GM23338 (cell line): ENCODE measurements at regions not wholly inside any gene's neighbourhood (a gene's known extent, or its start where the extent isn't known, plus 50 kb on each side); places are given as distances from the start of the nearest gene placed in this dataset.

Experiments used
- ATAC-seq: fragments of 200-7000 bp; cut with Tn5 transposase; 3 replicates; pipeline ENCODE4 v1.9.1; 2020
- DNase-seq: peaks from one replicate; pipeline ENCODE4 v3.0.0-alpha.2; 2015; ENCODE audit warnings: low spot score
- H2AFZ ChIP-seq: fragments of 200-600 bp; sonication (generic); 2 replicates; pipeline ENCODE4 v1.8.0; 2016; ENCODE audit warnings: antibody characterized with exemption, mild to moderate bottlenecking, moderate library complexity
- H3F3A ChIP-seq: fragments of 200-600 bp; sonication (generic); replicated peaks from 2 replicates; pipeline ENCODE4 v1.8.0; 2017; ENCODE audit warnings: antibody characterized with exemption, mixed run types, low read depth
- H3K27ac ChIP-seq: fragments of 200-600 bp; sonication (generic); 2 replicates; pipeline ENCODE4 v1.6.1; 2016; ENCODE audit warnings: low read depth
- H3K27me3 ChIP-seq: fragments of 200-600 bp; sonication (generic); 2 replicates; pipeline ENCODE4 v1.8.0; 2016; ENCODE audit warnings: mild to moderate bottlenecking, mixed run types, moderate library complexity; ENCODE audit not compliant: insufficient read depth
- H3K36me3 ChIP-seq: fragments of 200-600 bp; sonication (generic); 2 replicates; pipeline ENCODE4 v1.8.0; 2016; ENCODE audit warnings: mild to moderate bottlenecking; ENCODE audit not compliant: insufficient read depth
- H3K4me1 ChIP-seq: fragments of 200-600 bp; sonication (generic); 2 replicates; pipeline ENCODE4 v1.8.0; 2016; ENCODE audit warnings: mild to moderate bottlenecking, moderate library complexity; ENCODE audit not compliant: insufficient read depth
- H3K4me2 ChIP-seq: fragments of 200-600 bp; sonication (generic); 2 replicates; pipeline ENCODE4 v1.7.1; 2017; ENCODE audit warnings: mixed run types
- H3K4me3 ChIP-seq: fragments of 200-600 bp; sonication (generic); 2 replicates; pipeline ENCODE4 v1.6.1; 2016; ENCODE audit warnings: mixed run types
- H3K79me2 ChIP-seq: fragments of 200-600 bp; sonication (generic); replicated peaks from 2 replicates; pipeline ENCODE4 v1.8.0; 2017; ENCODE audit warnings: mild to moderate bottlenecking; ENCODE audit not compliant: insufficient read depth
- H3K9me2 ChIP-seq: fragments of 200-600 bp; sonication (generic); 2 replicates; pipeline ENCODE4 v1.8.0; 2017; ENCODE audit not compliant: insufficient read depth
- H4K20me1 ChIP-seq: fragments of 200-600 bp; sonication (generic); replicated peaks from 2 replicates; pipeline ENCODE4 v1.8.0; 2017; ENCODE audit warnings: mild to moderate bottlenecking; ENCODE audit not compliant: insufficient read depth
- H3K27ac Mint-ChIP-seq: 2 replicates; pipeline ENCODE4 v1.8.0; 2020; ENCODE audit warnings: inconsistent platforms, mild to moderate bottlenecking, moderate library complexity, mixed read lengths
- H3K27me3 Mint-ChIP-seq: 3 replicates; pipeline ENCODE4 v1.8.0; 2022; ENCODE audit warnings: low read depth, mild to moderate bottlenecking, moderate library complexity, mixed read lengths, inconsistent platforms; ENCODE audit not compliant: insufficient read depth, poor library complexity
- H3K36me3 Mint-ChIP-seq: 3 replicates; pipeline ENCODE4 v1.8.0; 2021; ENCODE audit warnings: low read depth, mild to moderate bottlenecking, inconsistent platforms, moderate library complexity, mixed read lengths
- H3K4me1 Mint-ChIP-seq: 3 replicates; pipeline ENCODE4 v1.8.0; 2020; ENCODE audit warnings: mild to moderate bottlenecking, inconsistent platforms, mixed read lengths
- H3K4me3 Mint-ChIP-seq: 3 replicates; pipeline ENCODE4 v1.8.0; 2021; ENCODE audit warnings: moderate library complexity, mild to moderate bottlenecking, inconsistent platforms, mixed read lengths
- H3K9me3 Mint-ChIP-seq: 3 replicates; pipeline ENCODE4 v1.8.0; 2020; ENCODE audit warnings: moderate library complexity, mild to moderate bottlenecking, inconsistent platforms, mixed read lengths
- CREB1 ChIP-seq: fragments of 250-450 bp; sonication (Bioruptor Pico); IDR thresholded peaks from 2 replicates; pipeline ENCODE4 v1.5.0; 2020; ENCODE audit warnings: low read depth, mild to moderate bottlenecking, moderate library complexity
- EZH2 ChIP-seq: fragments of 200-600 bp; sonication (generic); IDR thresholded peaks from one replicate; pipeline ENCODE4 v1.8.0; 2017; ENCODE audit warnings: antibody characterized with exemption, mild to moderate bottlenecking, low read depth; ENCODE audit not compliant: unreplicated experiment
- EZH2phosphoT487 ChIP-seq: fragments of 200-600 bp; sonication (generic); IDR thresholded peaks from one replicate; pipeline ENCODE4 v1.8.1; 2018; ENCODE audit warnings: antibody characterized with exemption; ENCODE audit not compliant: unreplicated experiment
- JUNB ChIP-seq: IDR thresholded peaks from one replicate; pipeline ENCODE4 v1.6.1; 2016; ENCODE audit warnings: antibody characterized with exemption; ENCODE audit not compliant: unreplicated experiment
- NANOG ChIP-seq: IDR thresholded peaks from 2 replicates; pipeline ENCODE4 v1.6.1; 2016; ENCODE audit warnings: antibody characterized with exemption, borderline replicate concordance
- STAT1 ChIP-seq: IDR thresholded peaks from one replicate; pipeline ENCODE4 v1.6.1; 2016; ENCODE audit warnings: antibody characterized with exemption; ENCODE audit not compliant: unreplicated experiment
- ZNF114 ChIP-seq: fragments of 250-450 bp; sonication (Bioruptor Pico); IDR thresholded peaks from 2 replicates; pipeline ENCODE4 v1.5.0; 2020; ENCODE audit warnings: mild to moderate bottlenecking, moderate library complexity
- ZNF331 ChIP-seq: fragments of 250-450 bp; sonication (Bioruptor Pico); IDR thresholded peaks from 2 replicates; pipeline ENCODE4 v1.5.0; 2020; ENCODE audit warnings: low read depth, mild to moderate bottlenecking, moderate library complexity
- TF ChIP-seq, protein P1 (sequence below): IDR thresholded peaks from 2 replicates; pipeline ENCODE4 v1.6.1; 2016; ENCODE audit warnings: antibody characterized with exemption
- TF ChIP-seq, protein P2 (sequence below): IDR thresholded peaks from one replicate; pipeline ENCODE4 v1.6.1; 2018; ENCODE audit warnings: antibody characterized with exemption; ENCODE audit not compliant: unreplicated experiment

DNA sequence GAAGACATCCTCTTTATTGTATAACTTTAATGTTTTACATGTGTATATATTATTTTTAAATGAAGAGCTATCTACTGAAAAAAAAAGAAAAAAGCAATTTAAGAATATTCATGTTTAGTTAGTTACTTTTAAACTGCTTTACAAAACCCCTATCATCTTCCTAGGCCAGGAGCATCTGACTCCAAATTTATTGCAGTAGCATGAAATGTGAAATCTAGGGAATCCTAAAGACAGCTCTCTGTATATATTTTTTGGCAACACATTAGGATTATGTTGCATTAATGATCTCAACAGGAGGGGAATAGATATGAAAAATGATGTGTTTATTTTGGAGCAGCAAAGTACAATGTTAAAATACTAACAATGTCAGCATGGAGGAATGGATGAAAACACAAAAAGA is 158.3 kb downstream of the CNTN3 start:
- Histone ChIP-seq H2AFZ (no peak overlapping the region), H3K4me2 (no peak overlapping the region), H3K36me3 (no peaks in the 10 kb centered on the region), H3K27me3 (no peaks in the 10 kb centered on the region), H3F3A (no peaks in the 10 kb centered on the region), H3K4me3 (no peak overlapping the region), H4K20me1 (no peaks in the 10 kb centered on the region), H3K4me1 (no peaks in the 10 kb centered on the region), H3K9me2 (no peaks in the 10 kb centered on the region), H3K27ac (no peak overlapping the region), H3K79me2 (no peaks in the 10 kb centered on the region)
- no peaks in the 10 kb centered on the region for H3K4me1 Mint-ChIP-seq
- DNase-seq (no peak), ATAC-seq (no peak)
- H3K27ac Mint-ChIP-seq = no peak overlapping the region
- no peak for TF ChIP-seq EZH2
- no peak overlapping the region for H3K4me3 Mint-ChIP-seq
- 0 out of 3 replicates have a peak, but pooled peaks cover 2% of the 10 kb centered on the region for H3K9me3 Mint-ChIP-seq
- no peaks in the 10 kb centered on the region for H3K27me3 Mint-ChIP-seq
- H3K36me3 Mint-ChIP-seq = no peaks in the 10 kb centered on the region; the same call in 2 of the 3 replicates

DNA sequence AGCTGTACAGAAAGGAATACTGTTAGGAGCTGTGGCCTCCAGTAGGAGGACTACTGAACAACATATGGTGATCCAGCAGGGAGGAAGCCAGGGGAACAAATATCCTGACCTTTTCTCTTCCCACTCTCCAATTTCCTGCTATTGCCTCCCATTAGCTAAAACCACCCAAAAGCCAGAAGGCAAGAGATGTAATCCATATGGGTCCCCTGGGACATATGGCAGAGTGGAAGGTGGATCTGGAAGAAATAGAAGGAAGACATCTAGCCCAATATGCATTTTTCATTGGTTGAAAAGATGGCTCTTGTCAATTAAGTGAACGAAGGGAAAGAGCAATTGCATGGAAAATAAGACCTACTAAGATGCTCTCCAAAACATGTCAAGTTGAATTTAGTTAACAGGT is 167.2 kb downstream of the CNTN3 start:
- H3K36me3 Mint-ChIP-seq = no peaks in the 10 kb centered on the region; the same call in 2 of the 3 replicates
- no peaks in the 10 kb centered on the region for H3K9me2 ChIP-seq
- H3K36me3 ChIP-seq = no peaks in the 10 kb centered on the region
- H3K79me2 ChIP-seq = no peaks in the 10 kb centered on the region
- no peak for DNase-seq
- no peaks in the 10 kb centered on the region for H3K9me3 Mint-ChIP-seq
- H2AFZ ChIP-seq = no peak overlapping the region
- H4K20me1 ChIP-seq = no peaks in the 10 kb centered on the region
- no peak overlapping the region for H3K4me3 ChIP-seq
- no peak overlapping the region for H3K4me3 Mint-ChIP-seq
- TF ChIP-seq ZNF114 (CRISPR knock-in tag) (no peak), CREB1 (CRISPR knock-in tag) (no peak), EZH2 (no peak)
- H3K27ac Mint-ChIP-seq = no peak overlapping the region
- ATAC-seq = no peak
- H3K4me2 ChIP-seq = no peak overlapping the region
- H3K4me1 Mint-ChIP-seq = no peaks in the 10 kb centered on the region
- H3K27me3 Mint-ChIP-seq = no peaks in the 10 kb centered on the region
- H3K4me1 ChIP-seq = no peaks in the 10 kb centered on the region
- no peaks in the 10 kb centered on the region for H3F3A ChIP-seq
- H3K27me3 ChIP-seq = no peaks in the 10 kb centered on the region
- no peak overlapping the region for H3K27ac ChIP-seq

DNA sequence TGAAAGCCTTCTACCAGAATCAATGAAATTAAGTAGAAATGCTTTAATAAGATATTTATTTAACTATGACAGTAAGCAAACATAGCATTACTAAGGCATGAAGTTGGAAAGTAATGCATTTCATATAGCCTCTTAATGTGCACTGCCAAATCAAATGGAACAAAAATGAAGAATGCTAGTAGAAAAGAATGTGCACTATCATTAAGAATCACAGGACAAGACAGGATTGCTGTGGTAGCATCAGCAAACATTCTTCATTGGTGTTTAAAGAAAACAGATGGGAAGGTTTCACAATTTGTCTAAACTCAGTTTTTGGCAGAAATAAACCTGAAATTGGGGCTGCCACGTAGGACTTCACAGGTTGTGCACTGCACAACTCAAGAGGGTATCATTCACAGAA is 168.9 kb downstream of the CNTN3 start:
- Histone ChIP-seq H3K27me3 (no peaks in the 10 kb centered on the region), H2AFZ (no peak overlapping the region), H3K4me3 (no peak overlapping the region), H3F3A (no peaks in the 10 kb centered on the region), H4K20me1 (no peaks in the 10 kb centered on the region), H3K27ac (no peak overlapping the region), H3K4me1 (no peaks in the 10 kb centered on the region), H3K79me2 (no peaks in the 10 kb centered on the region), H3K4me2 (no peak overlapping the region), H3K9me2 (no peaks in the 10 kb centered on the region), H3K36me3 (no peaks in the 10 kb centered on the region)
- DNase-seq (no peak), ATAC-seq (no peak)
- Mint-ChIP-seq H3K4me3 (no peak overlapping the region), H3K36me3 (no peaks in the 10 kb centered on the region), H3K27ac (no peak overlapping the region), H3K27me3 (no peaks in the 10 kb centered on the region), H3K9me3 (no peaks in the 10 kb centered on the region), H3K4me1 (no peaks in the 10 kb centered on the region)
- no peak for TF ChIP-seq STAT1
- TF ChIP-seq, protein P1, sequence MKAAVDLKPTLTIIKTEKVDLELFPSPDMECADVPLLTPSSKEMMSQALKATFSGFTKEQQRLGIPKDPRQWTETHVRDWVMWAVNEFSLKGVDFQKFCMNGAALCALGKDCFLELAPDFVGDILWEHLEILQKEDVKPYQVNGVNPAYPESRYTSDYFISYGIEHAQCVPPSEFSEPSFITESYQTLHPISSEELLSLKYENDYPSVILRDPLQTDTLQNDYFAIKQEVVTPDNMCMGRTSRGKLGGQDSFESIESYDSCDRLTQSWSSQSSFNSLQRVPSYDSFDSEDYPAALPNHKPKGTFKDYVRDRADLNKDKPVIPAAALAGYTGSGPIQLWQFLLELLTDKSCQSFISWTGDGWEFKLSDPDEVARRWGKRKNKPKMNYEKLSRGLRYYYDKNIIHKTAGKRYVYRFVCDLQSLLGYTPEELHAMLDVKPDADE = no peak
- TF ChIP-seq, protein P2, sequence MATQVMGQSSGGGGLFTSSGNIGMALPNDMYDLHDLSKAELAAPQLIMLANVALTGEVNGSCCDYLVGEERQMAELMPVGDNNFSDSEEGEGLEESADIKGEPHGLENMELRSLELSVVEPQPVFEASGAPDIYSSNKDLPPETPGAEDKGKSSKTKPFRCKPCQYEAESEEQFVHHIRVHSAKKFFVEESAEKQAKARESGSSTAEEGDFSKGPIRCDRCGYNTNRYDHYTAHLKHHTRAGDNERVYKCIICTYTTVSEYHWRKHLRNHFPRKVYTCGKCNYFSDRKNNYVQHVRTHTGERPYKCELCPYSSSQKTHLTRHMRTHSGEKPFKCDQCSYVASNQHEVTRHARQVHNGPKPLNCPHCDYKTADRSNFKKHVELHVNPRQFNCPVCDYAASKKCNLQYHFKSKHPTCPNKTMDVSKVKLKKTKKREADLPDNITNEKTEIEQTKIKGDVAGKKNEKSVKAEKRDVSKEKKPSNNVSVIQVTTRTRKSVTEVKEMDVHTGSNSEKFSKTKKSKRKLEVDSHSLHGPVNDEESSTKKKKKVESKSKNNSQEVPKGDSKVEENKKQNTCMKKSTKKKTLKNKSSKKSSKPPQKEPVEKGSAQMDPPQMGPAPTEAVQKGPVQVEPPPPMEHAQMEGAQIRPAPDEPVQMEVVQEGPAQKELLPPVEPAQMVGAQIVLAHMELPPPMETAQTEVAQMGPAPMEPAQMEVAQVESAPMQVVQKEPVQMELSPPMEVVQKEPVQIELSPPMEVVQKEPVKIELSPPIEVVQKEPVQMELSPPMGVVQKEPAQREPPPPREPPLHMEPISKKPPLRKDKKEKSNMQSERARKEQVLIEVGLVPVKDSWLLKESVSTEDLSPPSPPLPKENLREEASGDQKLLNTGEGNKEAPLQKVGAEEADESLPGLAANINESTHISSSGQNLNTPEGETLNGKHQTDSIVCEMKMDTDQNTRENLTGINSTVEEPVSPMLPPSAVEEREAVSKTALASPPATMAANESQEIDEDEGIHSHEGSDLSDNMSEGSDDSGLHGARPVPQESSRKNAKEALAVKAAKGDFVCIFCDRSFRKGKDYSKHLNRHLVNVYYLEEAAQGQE = no peak
- TF ChIP-seq EZH2 = no peak
- TF ChIP-seq EZH2phosphoT487 = no peak
- TF ChIP-seq ZNF114 (CRISPR knock-in tag) = no peak
- TF ChIP-seq ZNF331 (CRISPR knock-in tag) = no peak
- TF ChIP-seq JUNB = no peak
- no peak for TF ChIP-seq NANOG
